Lung (tissue), 11 donors: ENCODE measurements at regions not wholly inside any gene's neighbourhood (a gene's known extent, or its start where the extent isn't known, plus 50 kb on each side); places are given as distances from the start of the nearest gene placed in this dataset.

Experiments used
- ATAC-seq: fragments of 200-7000 bp; cut with Tn5 transposase; one replicate; pipeline ENCODE4 v1.9.1; 2020; ENCODE audit warnings: moderate number of reproducible peaks; ENCODE audit not compliant: insufficient read depth, low FRiP score
- DNase-seq, 3 donors: peaks; one replicate each; pipeline ENCODE4 v3.0.0-alpha.2; 2013 to 2017
- H3K27ac ChIP-seq, 2 donors: one replicate each; pipeline ENCODE4 v1.5.1; 2013; ENCODE audit warnings: mild to moderate bottlenecking in 2 of 2, moderate library complexity in 2 of 2, control low read depth in 1 of 2, inconsistent platforms in 1 of 2, low read depth in 1 of 2, low read length in 1 of 2
- H3K27me3 ChIP-seq, 3 donors: one replicate each; pipeline ENCODE4 v1.5.1; 2013; ENCODE audit warnings: low read length in 2 of 3; ENCODE audit not compliant: control insufficient read depth in 3 of 3, insufficient read depth in 3 of 3
- H3K36me3 ChIP-seq, 4 donors: one replicate each; pipeline ENCODE4 v1.5.1; 2013; ENCODE audit warnings: low read length in 4 of 4, mild to moderate bottlenecking in 1 of 4, moderate library complexity in 1 of 4; ENCODE audit not compliant: control insufficient read depth in 4 of 4, insufficient read depth in 4 of 4
- H3K4me1 ChIP-seq, 5 donors: one replicate each; pipeline ENCODE4 v1.5.1; 2013; ENCODE audit warnings: low read length in 5 of 5, mild to moderate bottlenecking in 2 of 5, moderate library complexity in 1 of 5; ENCODE audit not compliant: control insufficient read depth in 5 of 5, insufficient read depth in 5 of 5
- H3K4me3 ChIP-seq: one replicate; pipeline ENCODE4 v1.5.1; 2013; ENCODE audit warnings: mild to moderate bottlenecking, control low read depth, moderate library complexity
- H3K9ac ChIP-seq, 2 donors: one replicate each; pipeline ENCODE4 v1.5.1; 2013; ENCODE audit warnings: low read length in 2 of 2, control low read depth in 1 of 2; ENCODE audit not compliant: insufficient read depth in 1 of 2
- H3K9me3 ChIP-seq, 4 donors: one replicate each; pipeline ENCODE4 v1.5.1; 2013; ENCODE audit warnings: low read length in 3 of 4, mild to moderate bottlenecking in 1 of 4, moderate library complexity in 1 of 4; ENCODE audit not compliant: control insufficient read depth in 4 of 4, insufficient read depth in 3 of 4
- whole genome bisulfite sequencing, 2 donors: extraction: QIAGEN DNeasy Blood & Tissue Kit; methylation state at CpG; one replicate each; pipeline ENCODE4 v1.1.7; 2013; 5-methylcytosine and 5-hydroxymethylcytosine counted together
- TF ChIP-seq, protein P1 (sequence below): IDR thresholded peaks from 2 replicates; pipeline ENCODE4 v1.5.1; 2012; ENCODE audit warnings: mild to moderate bottlenecking; ENCODE audit errors: control extremely low read depth, extremely low read depth
- donor health status: control.
- donor health status: control.
- donor health status: Bipolar disorder and iron deficiency.
- donor health status: healthy.
- donor health status: DM: yes; HTN: yes; CAD: no.

DNA sequence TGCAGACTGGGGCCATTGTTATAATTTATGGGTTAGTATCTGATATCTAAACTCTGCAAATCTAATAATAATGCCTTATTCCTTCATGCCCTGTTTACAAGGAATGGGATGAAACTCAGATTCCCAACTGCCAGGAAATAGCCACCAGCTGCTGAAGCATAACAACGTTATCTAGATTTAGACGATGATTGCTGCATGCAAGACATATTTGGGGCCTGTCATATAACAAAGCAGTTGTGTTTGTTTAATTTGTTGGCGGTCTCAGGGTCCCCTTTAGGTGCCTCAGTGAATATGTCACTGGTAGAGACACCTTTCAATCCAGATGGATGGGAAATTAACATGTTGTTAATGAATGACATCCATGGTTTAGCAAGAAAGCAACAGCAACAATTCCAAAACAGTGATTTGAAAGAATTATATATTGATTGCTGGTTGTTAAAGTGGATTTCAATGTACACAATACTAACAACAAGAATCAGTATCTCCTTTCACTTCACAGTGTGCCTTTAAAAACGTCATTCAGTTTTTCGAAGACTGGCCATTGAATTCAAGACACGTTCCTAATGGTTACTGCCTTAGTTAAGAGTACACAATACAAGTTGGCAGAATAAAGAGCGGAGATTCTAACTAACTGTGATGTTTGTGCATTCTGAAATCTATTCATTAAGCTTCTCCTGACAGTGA, 860.6 kb upstream of the CELF2 start:
- Histone ChIP-seq H3K4me3 (no peak overlapping the region), H3K9me3 (peaks cover 0 to 5% (median 1%) of the 10 kb centered on the region in 4 donors), H3K9ac (no peak overlapping the region), H3K27ac (no peak overlapping the region), H3K27me3 (no peaks in the 10 kb centered on the region), H3K36me3 (no peaks in the 10 kb centered on the region), H3K4me1 (peaks cover 0 to 19% (median 0%) of the 10 kb centered on the region in 5 donors)
- peak; percentile 73 to 90 (median 90) for DNase-seq
- WGBS, 2 donors: 69 to 79% methylated on average over 7 of the region's 7 CpGs
- ATAC-seq: no peak
- TF ChIP-seq, protein P1, sequence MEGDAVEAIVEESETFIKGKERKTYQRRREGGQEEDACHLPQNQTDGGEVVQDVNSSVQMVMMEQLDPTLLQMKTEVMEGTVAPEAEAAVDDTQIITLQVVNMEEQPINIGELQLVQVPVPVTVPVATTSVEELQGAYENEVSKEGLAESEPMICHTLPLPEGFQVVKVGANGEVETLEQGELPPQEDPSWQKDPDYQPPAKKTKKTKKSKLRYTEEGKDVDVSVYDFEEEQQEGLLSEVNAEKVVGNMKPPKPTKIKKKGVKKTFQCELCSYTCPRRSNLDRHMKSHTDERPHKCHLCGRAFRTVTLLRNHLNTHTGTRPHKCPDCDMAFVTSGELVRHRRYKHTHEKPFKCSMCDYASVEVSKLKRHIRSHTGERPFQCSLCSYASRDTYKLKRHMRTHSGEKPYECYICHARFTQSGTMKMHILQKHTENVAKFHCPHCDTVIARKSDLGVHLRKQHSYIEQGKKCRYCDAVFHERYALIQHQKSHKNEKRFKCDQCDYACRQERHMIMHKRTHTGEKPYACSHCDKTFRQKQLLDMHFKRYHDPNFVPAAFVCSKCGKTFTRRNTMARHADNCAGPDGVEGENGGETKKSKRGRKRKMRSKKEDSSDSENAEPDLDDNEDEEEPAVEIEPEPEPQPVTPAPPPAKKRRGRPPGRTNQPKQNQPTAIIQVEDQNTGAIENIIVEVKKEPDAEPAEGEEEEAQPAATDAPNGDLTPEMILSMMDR: no peak

DNA sequence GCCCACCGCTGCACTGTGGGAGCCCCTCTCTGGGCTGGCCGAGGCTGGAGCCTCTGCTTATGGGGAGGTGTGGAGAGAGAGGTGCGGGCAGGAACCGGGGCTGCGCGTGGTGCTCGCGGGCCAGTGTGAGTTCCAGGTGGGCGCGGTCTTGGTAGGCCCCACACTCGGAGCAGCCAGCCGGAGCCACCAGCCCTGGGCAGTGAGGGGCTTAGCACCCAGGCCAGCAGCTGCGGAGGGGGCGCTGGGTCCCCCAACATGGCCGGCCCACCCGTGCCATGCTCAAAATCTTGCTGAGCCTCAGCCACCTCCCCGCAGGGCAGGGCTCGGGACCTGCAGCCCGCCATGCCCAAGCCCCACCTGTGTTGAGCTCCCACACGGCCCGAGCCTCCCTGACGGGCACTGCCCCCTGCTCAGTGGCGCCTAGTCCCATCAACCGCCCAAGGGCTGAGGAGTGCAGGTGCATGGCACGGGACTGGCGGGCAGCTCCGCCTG, 856.8 kb upstream of the CELF2 start:
- no peak overlapping the region for H3K4me3 ChIP-seq
- H3K9me3 ChIP-seq: peaks cover 0 to 5% (median 1%) of the 10 kb centered on the region in 4 donors
- no peak overlapping the region for H3K9ac ChIP-seq
- no peak for DNase-seq
- H3K27ac ChIP-seq: no peak overlapping the region
- TF ChIP-seq, protein P1: no peak
- 93 to 94% methylated on average over 27 of the region's 27 CpGs for WGBS, 2 donors
- no peaks in the 10 kb centered on the region for H3K36me3 ChIP-seq
- ATAC-seq: no peak
- peaks cover 0 to 19% (median 0%) of the 10 kb centered on the region in 5 donors for H3K4me1 ChIP-seq
- no peaks in the 10 kb centered on the region for H3K27me3 ChIP-seq

DNA sequence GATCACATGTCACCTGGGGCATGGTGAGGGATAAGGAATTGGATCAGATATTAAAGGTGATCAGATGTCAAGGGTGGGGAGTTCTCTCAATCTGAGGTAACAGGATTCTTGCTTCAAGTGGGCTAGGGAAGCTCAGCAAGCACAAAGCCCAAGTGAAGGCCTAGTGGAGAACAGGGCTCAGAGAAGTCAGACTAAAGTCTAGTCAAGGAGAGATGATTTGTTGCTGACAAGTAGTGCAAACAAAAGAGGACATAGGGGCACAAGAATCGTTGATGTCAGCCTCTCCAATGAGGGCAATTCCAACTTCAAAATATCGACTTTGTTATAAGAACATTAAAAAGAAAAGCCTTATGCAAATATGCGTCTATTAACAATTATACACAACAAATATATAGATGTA, 852.8 kb upstream of the CELF2 start:
- Histone ChIP-seq H3K4me1 (no peaks in the 10 kb centered on the region), H3K4me3 (no peak overlapping the region), H3K27me3 (no peaks in the 10 kb centered on the region), H3K9ac (no peak overlapping the region), H3K9me3 (peaks cover 0 to 5% (median 1%) of the 10 kb centered on the region in 4 donors), H3K36me3 (no peaks in the 10 kb centered on the region), H3K27ac (no peak overlapping the region)
- WGBS, 2 donors: 70 to 83% methylated on average over 3 of the region's 3 CpGs
- TF ChIP-seq, protein P1: no peak
- no peak for DNase-seq
- ATAC-seq: no peak
